Endothelial cell of umbilical vein (primary cell): ENCODE measurements at regions not wholly inside any gene's neighbourhood (a gene's known extent, or its start where the extent isn't known, plus 50 kb on each side); places are given as distances from the start of the nearest gene placed in this dataset.

Source experiments
- EZH2 ChIP-seq: IDR thresholded peaks from 2 replicates; pipeline ENCODE4 v1.6.1; 2012; ENCODE audit warnings: borderline replicate concordance, low read depth, mild to moderate bottlenecking, moderate library complexity, low read length, inconsistent platforms; ENCODE audit not compliant: severe bottlenecking
- FOS ChIP-seq: IDR thresholded peaks from 2 replicates; pipeline ENCODE4 v1.6.1; 2011; ENCODE audit warnings: mild to moderate bottlenecking, low read length, moderate library complexity, borderline replicate concordance; ENCODE audit not compliant: insufficient read depth
- GATA2 ChIP-seq: IDR thresholded peaks from 2 replicates; pipeline ENCODE4 v1.7.0; 2011; ENCODE audit warnings: low read depth, mild to moderate bottlenecking, moderate library complexity, mixed read lengths, low read length; ENCODE audit not compliant: insufficient read length, insufficient read depth
- JUN ChIP-seq: IDR thresholded peaks from 2 replicates; pipeline ENCODE4 v1.6.1; 2011; ENCODE audit warnings: borderline replicate concordance, low read depth; ENCODE audit not compliant: insufficient read length, insufficient read depth
- MYC ChIP-seq: IDR thresholded peaks from one replicate; pipeline ENCODE4 v1.6.1; 2011; ENCODE audit warnings: mild to moderate bottlenecking, low read depth, low read length
- POLR2A ChIP-seq: IDR thresholded peaks from 2 replicates; pipeline ENCODE4 v1.6.1; 2012; ENCODE audit warnings: low read depth, mild to moderate bottlenecking, control low read depth, low read length
- POLR2AphosphoS5 ChIP-seq: IDR thresholded peaks from 2 replicates; pipeline ENCODE4 v1.6.1; 2012; ENCODE audit warnings: low read depth, mild to moderate bottlenecking, control low read depth, low read length, moderate library complexity; ENCODE audit not compliant: insufficient read depth
- TF ChIP-seq, protein P1 (sequence below), 2 donors: IDR thresholded peaks; 1 replicate in 1 of 2; 2 replicates in 1 of 2; pipeline ENCODE4 v1.5.1; 2011; ENCODE audit warnings: low read length in 2 of 2, mild to moderate bottlenecking in 2 of 2, moderate library complexity in 2 of 2, control low read depth in 1 of 2, inconsistent platforms in 1 of 2, low read depth in 1 of 2; ENCODE audit not compliant: insufficient read depth in 1 of 2; ENCODE audit errors: extremely low read depth in 1 of 2
- TF ChIP-seq, protein P2 (sequence below): IDR thresholded peaks from 2 replicates; pipeline ENCODE4 v1.6.1; 2011; ENCODE audit not compliant: insufficient read depth, insufficient read length

DNA sequence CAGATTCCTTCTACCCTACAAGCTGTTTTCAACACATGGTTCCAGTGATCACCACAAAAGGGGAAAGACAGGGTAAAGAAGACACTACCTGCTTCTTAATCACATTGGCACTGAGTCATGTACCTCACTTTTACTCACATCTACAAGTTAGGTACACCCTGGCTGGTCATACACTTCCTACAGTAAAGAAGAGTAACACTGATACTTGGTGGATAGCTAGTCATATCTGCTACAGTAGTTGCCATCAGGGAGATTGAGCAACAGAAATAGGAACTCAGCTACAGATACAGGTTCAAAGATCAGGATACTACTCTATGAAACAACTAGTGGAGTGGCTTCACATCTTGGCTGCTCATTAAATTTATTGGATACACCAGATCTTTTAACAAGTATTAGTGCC, 105.4 kb upstream of the DIAPH2 start:
- TF ChIP-seq POLR2A (no peak), FOS (no peak), MYC (no peak), POLR2AphosphoS5 (no peak), EZH2 (no peak), JUN (no peak), GATA2 (no peak)
- TF ChIP-seq, protein P1, sequence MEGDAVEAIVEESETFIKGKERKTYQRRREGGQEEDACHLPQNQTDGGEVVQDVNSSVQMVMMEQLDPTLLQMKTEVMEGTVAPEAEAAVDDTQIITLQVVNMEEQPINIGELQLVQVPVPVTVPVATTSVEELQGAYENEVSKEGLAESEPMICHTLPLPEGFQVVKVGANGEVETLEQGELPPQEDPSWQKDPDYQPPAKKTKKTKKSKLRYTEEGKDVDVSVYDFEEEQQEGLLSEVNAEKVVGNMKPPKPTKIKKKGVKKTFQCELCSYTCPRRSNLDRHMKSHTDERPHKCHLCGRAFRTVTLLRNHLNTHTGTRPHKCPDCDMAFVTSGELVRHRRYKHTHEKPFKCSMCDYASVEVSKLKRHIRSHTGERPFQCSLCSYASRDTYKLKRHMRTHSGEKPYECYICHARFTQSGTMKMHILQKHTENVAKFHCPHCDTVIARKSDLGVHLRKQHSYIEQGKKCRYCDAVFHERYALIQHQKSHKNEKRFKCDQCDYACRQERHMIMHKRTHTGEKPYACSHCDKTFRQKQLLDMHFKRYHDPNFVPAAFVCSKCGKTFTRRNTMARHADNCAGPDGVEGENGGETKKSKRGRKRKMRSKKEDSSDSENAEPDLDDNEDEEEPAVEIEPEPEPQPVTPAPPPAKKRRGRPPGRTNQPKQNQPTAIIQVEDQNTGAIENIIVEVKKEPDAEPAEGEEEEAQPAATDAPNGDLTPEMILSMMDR (IDR thresholded peaks at IDR 0.05; ENCODE audit: extremely low read depth in 1 of 2, insufficient read depth in 1 of 2, low read depth in 1 of 2, low read length in 2 of 2), result no peak
- TF ChIP-seq, protein P2, sequence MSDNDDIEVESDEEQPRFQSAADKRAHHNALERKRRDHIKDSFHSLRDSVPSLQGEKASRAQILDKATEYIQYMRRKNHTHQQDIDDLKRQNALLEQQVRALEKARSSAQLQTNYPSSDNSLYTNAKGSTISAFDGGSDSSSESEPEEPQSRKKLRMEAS, result no peak
